Right ventricle myocardium inferior (tissue), 1 donor: ENCODE measurements at regions not wholly inside any gene's neighbourhood (a gene's known extent, or its start where the extent isn't known, plus 50 kb on each side); places are given as distances from the start of the nearest gene placed in this dataset.
"Not testable (repeated sequence)": the region's sequence is repeated elsewhere in the genome, so short reads cannot be mapped to it uniquely, and the experiment has no call there.

Experiments used
- ATAC-seq: fragments of 200-7000 bp; cut with Tn5 transposase; one replicate; pipeline ENCODE4 v1.9.1; 2020; ENCODE audit warnings: mild to moderate bottlenecking, moderate library complexity
- DNase-seq: peaks from one replicate; pipeline ENCODE4 v3.0.0; 2021; ENCODE audit errors: missing footprints
- intact Hi-C: fragments of 100-400 bp; cut with DNase I; formaldehyde crosslinking; loops from one replicate; pipeline ENCODE4 v1.11.0; 2022
- donor health status: DM: no; HTN: yes; CAD: no; lungs with severe emphysema.

GRCh38 chr21:14903172-14903865, 161.5 kb downstream of the NRIP1 start:
- intact Hi-C loops: no loop called here
- ATAC-seq (no peak), DNase-seq (no peak)

- intact Hi-C loops: no loop called here
- no peak for DNase-seq
These were observed 163.3 kb downstream of the NRIP1 start for GRCh38 chr21:14901482-14901958.

GRCh38 chr21:14900611-14901010, 164.2 kb downstream of the NRIP1 start:
- no peak for ATAC-seq
- intact Hi-C loops: no loop called here
- DNase-seq: no peak

More at GRCh38 chr21:14901482-14901958, 163.3 kb downstream of the NRIP1 start:
- no peak for ATAC-seq

- DNase-seq (no peak), ATAC-seq (no peak)
- intact Hi-C loops: no loop called here
These were observed 164.7 kb downstream of the NRIP1 start for GRCh38 chr21:14900058-14900457.

- intact Hi-C loops: no loop called here
- ATAC-seq (no peak), DNase-seq (no peak)
These were observed 169.0 kb downstream of the NRIP1 start for GRCh38 chr21:14895792-14896191.

- intact Hi-C loops: no loop called here
- no peak for DNase-seq
- no peak for ATAC-seq
These were observed 174.7 kb downstream of the NRIP1 start for GRCh38 chr21:14890141-14890540.

- no peak for DNase-seq
- no peak for ATAC-seq
- intact Hi-C loops: no loop called here
These were observed 175.6 kb downstream of the NRIP1 start for GRCh38 chr21:14889080-14889810.

- ATAC-seq (no peak), DNase-seq (no peak)
- intact Hi-C loops: no loop called here
These were observed 176.6 kb downstream of the NRIP1 start for GRCh38 chr21:14888202-14888601.

- DNase-seq (no peak), ATAC-seq (no peak)
- intact Hi-C loops: no loop called here
These were observed 178.8 kb downstream of the NRIP1 start for GRCh38 chr21:14886001-14886400.

- intact Hi-C loops: no loop called here
- no peak for ATAC-seq
- DNase-seq: no peak
These were observed 181.4 kb downstream of the NRIP1 start for GRCh38 chr21:14883351-14883750.

GRCh38 chr21:14882545-14882944, 182.3 kb downstream of the NRIP1 start:
- intact Hi-C loops, DNase-seq, ATAC-seq: not testable (repeated sequence)

- ATAC-seq (no peak), DNase-seq (no peak)
- intact Hi-C loops: no loop called here
These were observed 182.8 kb downstream of the NRIP1 start for GRCh38 chr21:14881863-14882499.

- DNase-seq: no peak
- ATAC-seq: no peak
- intact Hi-C loops: no loop called here
These were observed 183.9 kb downstream of the NRIP1 start for GRCh38 chr21:14880922-14881321.

- DNase-seq: no peak
- no peak for ATAC-seq
- intact Hi-C loops: loop anchor here (5.0 kb wide), 1 partner anchor 188 kb away; no protein-coding TSS in a partner anchor
These were observed 185.3 kb downstream of the NRIP1 start for GRCh38 chr21:14879458-14879857.

GRCh38 chr21:14878971-14879370, 185.8 kb downstream of the NRIP1 start:
- no peak for DNase-seq
- intact Hi-C loops: loop anchor here (5.0 kb wide), 1 partner anchor 188 kb away; no protein-coding TSS in a partner anchor
- ATAC-seq: no peak

- intact Hi-C loops: loop anchor here (5.0 kb wide), 1 partner anchor 190 kb away; no protein-coding TSS in a partner anchor
- ATAC-seq: peak; percentile 45
- DNase-seq: no peak
These were observed 187.1 kb downstream of the NRIP1 start for GRCh38 chr21:14877581-14878228.

GRCh38 chr21:14876524-14876840, 188.3 kb downstream of the NRIP1 start:
- no peak for DNase-seq
- no peak for ATAC-seq
- intact Hi-C loops: loop anchor here (5.0 kb wide), 1 partner anchor 191 kb away; no protein-coding TSS in a partner anchor

- ATAC-seq (peak; percentile 65), DNase-seq (no peak)
- intact Hi-C loops: loop anchor here (5.0 kb wide), 1 partner anchor 191 kb away; no protein-coding TSS in a partner anchor
These were observed 188.9 kb downstream of the NRIP1 start for GRCh38 chr21:14875704-14876523.
